ENCODE measurements at regions not wholly inside any gene's neighbourhood (a gene's known extent, or its start where the extent isn't known, plus 50 kb on each side); places are given as distances from the start of the nearest gene placed in this dataset.

DNA sequence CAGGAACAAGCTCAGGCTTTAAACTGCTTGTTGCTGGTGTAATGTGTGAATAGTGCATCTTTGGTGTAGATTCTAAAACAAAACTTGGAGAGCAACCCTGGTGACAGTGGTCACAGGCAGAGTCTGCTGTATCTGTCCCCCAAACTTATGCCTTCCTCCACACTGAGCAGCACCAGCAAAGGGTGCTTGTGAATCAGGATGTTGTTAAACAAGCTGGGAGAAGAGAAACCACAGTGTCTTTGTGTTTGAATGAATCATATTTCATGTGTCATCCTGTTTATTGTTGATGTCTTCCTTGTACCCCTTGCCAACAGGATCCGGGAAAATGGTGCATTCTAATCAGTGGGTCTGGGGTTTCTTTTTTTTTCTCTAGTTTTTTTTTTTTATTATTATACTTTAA, 91.9 kb upstream of the COG2 start:
- no peak for DNase-seq (ENCODE audit: low spot score)

GRCh38 chr1:230549625-230550024, 92.7 kb upstream of the COG2 start:
- TF ChIP-seq EZH2 (IDR thresholded peaks at IDR 0.05; ENCODE audit: borderline replicate concordance, low read depth, low read length, poor library complexity, severe bottlenecking) = no peak
- TF ChIP-seq, protein P1, sequence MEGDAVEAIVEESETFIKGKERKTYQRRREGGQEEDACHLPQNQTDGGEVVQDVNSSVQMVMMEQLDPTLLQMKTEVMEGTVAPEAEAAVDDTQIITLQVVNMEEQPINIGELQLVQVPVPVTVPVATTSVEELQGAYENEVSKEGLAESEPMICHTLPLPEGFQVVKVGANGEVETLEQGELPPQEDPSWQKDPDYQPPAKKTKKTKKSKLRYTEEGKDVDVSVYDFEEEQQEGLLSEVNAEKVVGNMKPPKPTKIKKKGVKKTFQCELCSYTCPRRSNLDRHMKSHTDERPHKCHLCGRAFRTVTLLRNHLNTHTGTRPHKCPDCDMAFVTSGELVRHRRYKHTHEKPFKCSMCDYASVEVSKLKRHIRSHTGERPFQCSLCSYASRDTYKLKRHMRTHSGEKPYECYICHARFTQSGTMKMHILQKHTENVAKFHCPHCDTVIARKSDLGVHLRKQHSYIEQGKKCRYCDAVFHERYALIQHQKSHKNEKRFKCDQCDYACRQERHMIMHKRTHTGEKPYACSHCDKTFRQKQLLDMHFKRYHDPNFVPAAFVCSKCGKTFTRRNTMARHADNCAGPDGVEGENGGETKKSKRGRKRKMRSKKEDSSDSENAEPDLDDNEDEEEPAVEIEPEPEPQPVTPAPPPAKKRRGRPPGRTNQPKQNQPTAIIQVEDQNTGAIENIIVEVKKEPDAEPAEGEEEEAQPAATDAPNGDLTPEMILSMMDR (conservative IDR thresholded peaks at IDR 0.05; ENCODE audit: low read depth, low read length) = no peak
- Histone ChIP-seq H3K27me3 (replicated peaks; ENCODE audit: insufficient read depth, low read depth, low read length, poor library complexity) (peaks cover 10% of the 10 kb centered on the region), H3K27ac (ENCODE audit: low read depth, low read length, poor library complexity, severe bottlenecking) (no peak overlapping the region), H3K9me3 (ENCODE audit: low read depth, low read length, poor library complexity, severe bottlenecking) (no peaks in the 10 kb centered on the region), H3K4me1 (ENCODE audit: insufficient read depth, low read length, poor library complexity, severe bottlenecking) (no peaks in the 10 kb centered on the region), H3K36me3 (ENCODE audit: insufficient read depth, low read length, poor library complexity, severe bottlenecking) (no peaks in the 10 kb centered on the region), H3K4me3 (ENCODE audit: low read depth, low read length, poor library complexity, severe bottlenecking) (no peak overlapping the region)
- CTCF ChIA-PET = no interaction called here
- no peak for DNase-seq (ENCODE audit: low spot score)
- intact Hi-C loops (cut with micrococcal nuclease; ENCODE audit: unreplicated experiment) = no loop called here
- POLR2A ChIA-PET (ENCODE audit: low non-redundant PET) = interaction anchor here (0.6 to 0.7 kb wide), 2 partner anchors 11 to 1118 kb away, joined by 3 to 5 read pairs; no protein-coding TSS in a partner anchor
- no TSS peak for BruUV-seq (replicated peaks)

More for the DNA sequence above, 91.9 kb upstream of the COG2 start:
- Histone ChIP-seq H3K27ac (ENCODE audit: low read depth, low read length, poor library complexity, severe bottlenecking) (no peak overlapping the region), H3K27me3 (replicated peaks; ENCODE audit: insufficient read depth, low read depth, low read length, poor library complexity) (peaks cover 10% of the 10 kb centered on the region), H3K9me3 (ENCODE audit: low read depth, low read length, poor library complexity, severe bottlenecking) (no peaks in the 10 kb centered on the region), H3K4me1 (ENCODE audit: insufficient read depth, low read length, poor library complexity, severe bottlenecking) (no peaks in the 10 kb centered on the region), H3K4me3 (ENCODE audit: low read depth, low read length, poor library complexity, severe bottlenecking) (no peak overlapping the region), H3K36me3 (ENCODE audit: insufficient read depth, low read length, poor library complexity, severe bottlenecking) (no peaks in the 10 kb centered on the region)
- ChIA-PET CTCF (no interaction called here), POLR2A (ENCODE audit: low non-redundant PET) (interaction anchor here (0.6 kb wide), 1 partner anchor 11 kb away, joined by 3 read pairs; no protein-coding TSS in a partner anchor)
- TF ChIP-seq EZH2 (IDR thresholded peaks at IDR 0.05; ENCODE audit: borderline replicate concordance, low read depth, low read length, poor library complexity, severe bottlenecking) = no peak
- TF ChIP-seq, protein P1 (conservative IDR thresholded peaks at IDR 0.05; ENCODE audit: low read depth, low read length) = no peak
- no TSS peak for BruUV-seq (replicated peaks)
- intact Hi-C loops (cut with micrococcal nuclease; ENCODE audit: unreplicated experiment) = no loop called here

- H3K4me1 ChIP-seq (ENCODE audit: insufficient read depth, low read length, poor library complexity, severe bottlenecking) = no peaks in the 10 kb centered on the region
- no peaks in the 10 kb centered on the region for H3K9me3 ChIP-seq (ENCODE audit: low read depth, low read length, poor library complexity, severe bottlenecking)
- no TSS peak for BruUV-seq (replicated peaks)
- H3K4me3 ChIP-seq (ENCODE audit: low read depth, low read length, poor library complexity, severe bottlenecking) = no peak overlapping the region
- H3K27me3 ChIP-seq (replicated peaks; ENCODE audit: insufficient read depth, low read depth, low read length, poor library complexity) = peaks cover 7% of the 10 kb centered on the region
- DNase-seq (ENCODE audit: low spot score) = no peak
- POLR2A ChIA-PET (ENCODE audit: low non-redundant PET) = no interaction called here
- CTCF ChIA-PET = no interaction called here
- TF ChIP-seq, protein P1 (conservative IDR thresholded peaks at IDR 0.05; ENCODE audit: low read depth, low read length) = no peak
- no peak for TF ChIP-seq EZH2 (IDR thresholded peaks at IDR 0.05; ENCODE audit: borderline replicate concordance, low read depth, low read length, poor library complexity, severe bottlenecking)
- no peak overlapping the region for H3K27ac ChIP-seq (ENCODE audit: low read depth, low read length, poor library complexity, severe bottlenecking)
- intact Hi-C loops (cut with micrococcal nuclease; ENCODE audit: unreplicated experiment) = no loop called here
- H3K36me3 ChIP-seq (ENCODE audit: insufficient read depth, low read length, poor library complexity, severe bottlenecking) = no peaks in the 10 kb centered on the region
Measured at GRCh38 chr1:230548997-230549396, 93.3 kb upstream of the COG2 start.

Data from A673 (cell line).